VCaP (cell line): ENCODE measurements at regions not wholly inside any gene's neighbourhood (a gene's known extent, or its start where the extent isn't known, plus 50 kb on each side); places are given as distances from the start of the nearest gene placed in this dataset.

Experiments
- H3K27ac ChIP-seq: fragments of 450-650 bp; 2 replicates; pipeline ENCODE4 v1.5.1; 2017
- CTCF ChIP-seq: fragments of 450-650 bp; conservative IDR thresholded peaks from 2 replicates; pipeline ENCODE4 v1.5.1; 2017; ENCODE audit warnings: mild to moderate bottlenecking, moderate library complexity

- no peak overlapping the region for H3K27ac ChIP-seq
- no peak for TF ChIP-seq CTCF
These were observed 232.5 kb upstream of the NCAM1 start for GRCh38 chr11:112728716-112729115.

GRCh38 chr11:112730591-112730990, 230.6 kb upstream of the NCAM1 start:
- H3K27ac ChIP-seq = no peak overlapping the region
- no peak for TF ChIP-seq CTCF

GRCh38 chr11:112731538-112731937, 229.7 kb upstream of the NCAM1 start:
- TF ChIP-seq CTCF = no peak

GRCh38 chr11:112732031-112732430, 229.2 kb upstream of the NCAM1 start:
- no peak for TF ChIP-seq CTCF
- H3K27ac ChIP-seq = no peak overlapping the region

More at GRCh38 chr11:112731538-112731937, 229.7 kb upstream of the NCAM1 start:
- H3K27ac ChIP-seq = no peak overlapping the region

- no peak for TF ChIP-seq CTCF
- peak overlapping the region; percentile 46 for H3K27ac ChIP-seq
These were observed 227.0 kb upstream of the NCAM1 start for GRCh38 chr11:112734207-112734606.

GRCh38 chr11:112735470-112735869, 225.8 kb upstream of the NCAM1 start:
- H3K27ac ChIP-seq = peak overlapping the region; percentile 46
- TF ChIP-seq CTCF = no peak

GRCh38 chr11:112744041-112744440, 217.2 kb upstream of the NCAM1 start:
- H3K27ac ChIP-seq = no peak overlapping the region; the same call in 1 of the 2 replicates
- TF ChIP-seq CTCF = no peak

- no peak for TF ChIP-seq CTCF
- no peak overlapping the region for H3K27ac ChIP-seq
These were observed 215.2 kb upstream of the NCAM1 start for GRCh38 chr11:112745973-112746372.
